Myocyte (in vitro differentiated cells): ENCODE measurements at regions not wholly inside any gene's neighbourhood (a gene's known extent, or its start where the extent isn't known, plus 50 kb on each side); places are given as distances from the start of the nearest gene placed in this dataset.

ENCODE experiments used
- DNase-seq: peaks from one replicate; pipeline ENCODE4 v3.0.0-alpha.2; 2012; ENCODE audit warnings: low read depth

DNA sequence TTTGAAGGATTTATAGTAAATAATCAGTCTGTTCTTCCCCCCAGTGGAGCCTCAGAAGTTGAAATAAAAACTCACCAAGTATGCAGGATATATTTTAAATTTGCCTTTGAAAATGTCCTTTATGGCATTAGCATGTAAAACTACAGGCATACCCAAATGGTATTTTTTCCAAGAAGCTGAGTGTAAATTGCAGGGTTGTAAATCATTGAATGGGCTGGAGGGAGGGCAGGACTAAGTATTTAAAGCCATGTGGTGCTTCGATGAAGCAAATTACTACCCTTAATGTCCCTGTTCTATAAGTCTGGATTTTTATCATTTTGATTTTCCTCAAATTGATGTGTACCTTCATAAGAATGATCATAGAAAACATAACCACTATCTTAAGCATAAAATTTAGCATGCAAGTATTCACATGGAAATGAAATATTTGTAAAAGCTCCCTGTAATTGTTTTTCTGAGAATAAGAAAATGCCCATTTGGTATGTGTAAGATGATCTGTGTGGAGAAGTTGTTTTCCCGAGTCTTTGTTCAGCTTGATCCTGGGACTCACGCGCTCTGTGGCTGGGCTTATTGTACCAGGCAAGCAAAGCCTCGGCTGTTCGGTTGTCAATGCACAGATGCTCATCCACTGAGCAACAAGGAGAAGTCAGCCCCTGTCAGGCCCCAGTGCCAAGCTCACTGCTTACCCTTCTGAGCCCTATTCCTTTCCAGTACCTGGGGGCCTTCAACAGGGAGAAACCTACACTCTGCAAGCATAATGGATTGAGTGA, 66.7 kb downstream of the CD164 start:
- DNase-seq = no peak

DNA sequence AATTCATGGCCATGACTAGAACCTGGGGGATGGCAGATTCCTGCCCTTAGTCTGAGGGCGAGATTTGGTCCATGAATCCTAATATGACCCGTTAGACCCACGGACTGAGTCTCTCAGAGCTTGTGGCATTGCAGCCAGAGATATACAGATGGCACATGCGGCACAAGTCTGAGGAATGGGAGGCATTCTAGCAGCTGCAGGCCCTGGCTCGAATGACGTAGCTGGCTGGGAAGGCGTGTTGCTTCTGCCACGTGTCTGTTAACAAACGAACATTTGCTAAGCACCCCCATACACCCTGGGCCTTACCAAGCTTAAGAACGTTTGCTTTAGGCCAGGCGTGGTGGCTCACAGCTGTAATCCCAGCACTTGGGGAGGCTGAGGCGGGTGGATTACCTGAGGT, 68.0 kb downstream of the CD164 start:
- DNase-seq = peak; percentile 66

DNA sequence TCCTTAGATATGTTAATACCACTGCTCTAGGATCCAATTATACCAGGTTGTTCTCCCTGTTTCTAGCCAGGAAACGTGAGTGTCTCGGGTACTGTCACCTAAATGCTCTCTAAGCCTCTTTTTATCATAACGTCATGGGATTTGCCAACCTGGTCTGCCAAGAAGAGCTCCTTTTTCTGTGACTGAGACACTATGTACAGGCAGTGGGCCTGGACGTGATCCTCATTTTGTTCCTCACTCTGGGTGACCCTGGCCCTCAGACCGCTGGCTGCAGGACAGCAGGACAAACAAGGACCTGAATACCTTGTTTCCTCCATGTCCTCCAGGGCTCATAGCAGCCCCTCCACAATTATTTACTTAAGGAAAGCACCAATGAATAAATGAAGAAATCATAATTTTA, 69.1 kb downstream of the CD164 start:
- DNase-seq = no peak

GRCh38 chr6:109311471-109311870, 70.8 kb downstream of the CD164 start:
- DNase-seq = no peak

DNA sequence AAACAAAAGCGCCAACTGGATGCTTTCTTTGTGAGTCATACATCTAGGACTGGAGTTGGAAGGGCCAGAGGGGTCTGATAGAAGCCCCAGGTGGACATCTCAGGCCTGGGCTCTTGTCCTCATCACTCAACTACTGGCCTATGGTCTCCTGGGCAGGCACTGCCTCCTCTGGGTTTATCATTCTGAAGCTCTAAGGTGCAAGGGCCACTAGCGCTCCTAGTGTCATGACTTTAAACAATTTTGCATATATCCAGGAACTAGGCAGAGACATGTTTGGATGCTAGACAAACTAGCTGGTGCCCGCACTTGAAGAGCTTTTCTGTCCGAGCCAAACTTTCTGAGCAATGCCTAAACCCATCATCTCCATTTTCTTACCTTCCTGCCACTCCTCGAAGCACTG, 72.3 kb downstream of the CD164 start:
- no peak for DNase-seq

DNA sequence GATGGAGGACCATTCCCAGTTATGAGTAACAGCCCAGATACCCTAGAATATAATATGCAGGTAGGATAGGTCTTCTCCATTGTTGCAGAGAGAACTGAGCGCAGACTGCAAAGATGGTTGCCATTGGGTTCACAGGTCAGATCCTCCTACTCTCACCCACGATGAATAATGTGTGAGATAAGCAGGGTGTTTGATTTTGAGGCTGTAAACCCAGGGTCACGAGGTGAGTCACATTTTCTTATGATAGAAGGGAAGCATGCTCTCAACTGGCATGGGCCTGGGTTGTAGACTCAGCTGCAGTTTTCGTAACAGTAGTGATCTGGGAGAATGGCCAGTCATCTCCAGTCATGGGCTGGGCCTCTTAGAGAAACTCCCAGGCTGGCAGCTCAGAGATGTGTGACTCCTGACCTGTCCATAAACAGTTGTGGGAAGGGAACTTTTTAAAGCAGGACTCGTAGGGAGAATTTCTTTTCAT, 74.2 kb downstream of the CD164 start:
- DNase-seq = peak; percentile 76

- DNase-seq = no peak
Measured at GRCh38 chr6:109306733-109307132, 75.5 kb downstream of the CD164 start.

GRCh38 chr6:109305028-109305427, 77.2 kb downstream of the CD164 start:
- no peak for DNase-seq

- DNase-seq = no peak
Measured at GRCh38 chr6:109304284-109305015, 77.8 kb downstream of the CD164 start.

- DNase-seq = no peak
Measured at GRCh38 chr6:109303640-109304283, 78.5 kb downstream of the CD164 start.

GRCh38 chr6:109303164-109303563, 79.1 kb downstream of the CD164 start:
- DNase-seq = no peak

- DNase-seq = no peak
Measured at GRCh38 chr6:109302176-109302575, 80.1 kb downstream of the CD164 start.

DNA sequence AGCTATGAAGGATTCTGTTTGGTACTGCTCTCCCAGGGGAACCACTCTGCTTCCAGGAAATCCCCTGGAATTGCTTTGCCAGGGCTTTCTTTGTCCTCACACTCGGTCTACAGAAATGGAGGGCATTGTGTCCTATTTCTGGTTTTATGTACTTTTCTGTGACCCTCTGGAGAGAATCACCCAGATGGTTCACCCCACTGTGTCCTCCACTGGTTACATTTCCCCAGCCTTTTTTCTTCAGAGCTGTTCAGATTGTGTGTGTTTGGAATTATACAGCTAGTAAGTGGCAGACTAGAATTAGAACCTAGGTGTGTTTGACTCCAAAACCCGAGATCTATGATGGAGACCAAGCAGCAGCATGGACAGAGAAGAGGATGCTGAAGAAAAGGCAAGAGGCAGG, 80.8 kb downstream of the CD164 start:
- no peak for DNase-seq

DNA sequence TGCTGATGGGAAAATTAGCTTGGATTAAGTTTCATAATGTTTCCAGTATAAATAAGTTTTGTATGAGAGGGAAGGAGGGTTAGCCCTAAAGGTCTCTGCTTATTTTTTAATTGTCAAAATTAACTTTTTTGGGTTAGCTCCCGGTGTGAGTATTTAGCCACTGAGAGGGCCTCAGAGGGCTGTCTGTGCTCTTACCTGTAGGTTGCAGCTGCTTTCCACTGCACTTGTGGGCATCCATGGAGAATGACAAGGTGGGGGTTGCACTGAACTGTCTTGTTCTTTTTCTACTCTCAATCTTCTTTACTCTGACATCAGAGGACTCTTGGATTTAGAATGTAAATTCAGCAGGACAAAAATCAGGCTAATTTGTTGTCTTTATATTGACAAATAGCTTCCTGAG, 81.4 kb downstream of the CD164 start:
- DNase-seq = no peak

GRCh38 chr6:109299776-109300564, 82.3 kb downstream of the CD164 start:
- peak; percentile 26 for DNase-seq

DNA sequence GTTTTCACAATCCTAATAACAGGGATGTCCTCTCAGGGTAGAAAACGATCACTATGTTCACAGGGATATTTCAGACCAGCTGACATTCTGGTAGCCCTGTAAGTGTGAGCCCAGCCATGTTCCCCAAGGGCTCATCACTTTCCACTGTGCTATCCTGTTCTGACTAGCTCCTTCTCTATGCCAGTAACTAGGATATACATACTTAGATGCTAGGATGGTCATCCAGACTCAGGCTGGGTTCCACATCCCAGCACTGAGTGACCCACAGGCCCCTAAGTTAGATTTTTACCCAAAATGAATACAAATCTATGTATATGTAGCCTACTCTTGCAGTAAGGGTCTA, 83.0 kb downstream of the CD164 start:
- no peak for DNase-seq

- no peak for DNase-seq
Measured at GRCh38 chr6:109298605-109299264, 83.5 kb downstream of the CD164 start.

- DNase-seq = no peak
Measured at GRCh38 chr6:109297406-109298110, 84.7 kb downstream of the CD164 start.

DNA sequence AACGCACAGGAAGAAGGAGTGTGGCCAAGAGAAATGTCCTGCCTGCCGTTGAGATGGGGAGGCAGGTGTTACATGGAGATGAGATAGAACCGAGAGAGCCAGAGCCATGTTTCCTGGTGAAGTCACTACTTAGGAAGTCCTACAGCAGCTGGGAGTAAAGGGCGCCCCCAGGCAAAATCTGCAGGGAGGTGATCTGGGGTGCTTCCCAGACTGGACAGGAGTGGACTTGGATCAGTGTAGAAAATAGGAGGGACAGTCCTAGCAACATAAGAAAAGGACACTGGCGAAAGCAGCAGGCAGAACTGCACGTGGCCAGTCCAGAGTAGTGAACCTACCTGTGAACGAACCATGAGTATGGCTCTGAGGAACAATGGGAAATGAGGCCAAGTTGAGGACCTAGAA, 85.3 kb downstream of the CD164 start:
- peak; percentile 33 for DNase-seq

GRCh38 chr6:109296452-109296851, 85.8 kb downstream of the CD164 start:
- DNase-seq = no peak
